ENCODE measurements at regions not wholly inside any gene's neighbourhood (a gene's known extent, or its start where the extent isn't known, plus 50 kb on each side); places are given as distances from the start of the nearest gene placed in this dataset.

DNA sequence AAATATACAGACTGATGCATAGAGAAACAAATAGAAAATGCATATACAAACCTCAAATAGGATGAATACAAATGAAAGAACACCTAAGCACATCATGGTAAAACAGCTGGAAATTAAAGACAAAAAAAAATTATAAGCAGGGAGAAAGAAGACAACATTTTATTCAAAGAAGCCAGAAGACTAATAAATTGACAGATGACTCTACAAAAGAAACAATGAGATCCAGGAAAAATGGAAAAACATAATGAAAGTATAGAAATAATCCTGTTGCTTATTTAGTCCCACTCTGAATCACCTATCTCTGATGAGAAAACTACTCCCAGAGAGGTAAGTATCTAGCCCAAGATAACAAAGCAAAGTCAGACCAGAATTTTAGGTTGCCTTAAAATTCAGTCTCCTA lies 143.4 kb downstream of the RBM43 start:
- Histone ChIP-seq H3K4ac (ENCODE audit: low read depth, low read length) (no peak overlapping the region), H4K20me1 (ENCODE audit: control insufficient read depth, insufficient read depth, insufficient read length) (no peaks in the 10 kb centered on the region), H3K4me1 (ENCODE audit: insufficient read depth, low read length) (no peaks in the 10 kb centered on the region; the same call in 1 of the 2 replicates), H2AK5ac (ENCODE audit: insufficient read length, low read length) (no peak overlapping the region), H2BK5ac (ENCODE audit: insufficient read length, low read length) (no peak overlapping the region), H3K27me3 (ENCODE audit: insufficient read depth, low read length) (no peaks in the 10 kb centered on the region), H3K79me1 (ENCODE audit: insufficient read depth, low read depth, low read length, poor library complexity, severe bottlenecking) (no peaks in the 10 kb centered on the region), H2AFZ (ENCODE audit: low read length) (no peak overlapping the region), H3K4me2 (ENCODE audit: insufficient read depth, insufficient read length, low read length) (no peak overlapping the region), H3K27ac (ENCODE audit: insufficient read length, low read depth, low read length) (no peak overlapping the region), H3K14ac (ENCODE audit: insufficient read depth, low read length) (no peak overlapping the region), H3K23me2 (ENCODE audit: insufficient read length, low read depth, low read length, poor library complexity, severe bottlenecking) (no peaks in the 10 kb centered on the region), H3K9me3 (ENCODE audit: control insufficient read depth, low read depth, low read length) (no peaks in the 10 kb centered on the region), H2BK12ac (ENCODE audit: insufficient read length, low read depth, low read length) (no peak overlapping the region), H3K9ac (ENCODE audit: extremely low read depth, insufficient read length, low read length) (no peak overlapping the region), H3K56ac (ENCODE audit: insufficient read length, low read depth, low read length) (no peak overlapping the region), H3K23ac (ENCODE audit: insufficient read length, low read depth, low read length) (no peak overlapping the region), H2BK20ac (ENCODE audit: low read depth, low read length, poor library complexity, severe bottlenecking) (no peak overlapping the region), H2BK15ac (ENCODE audit: low read depth, low read length) (no peak overlapping the region), H4K91ac (ENCODE audit: insufficient read length, low read depth, low read length) (no peak overlapping the region), H2BK120ac (ENCODE audit: low read depth, low read length, poor library complexity, severe bottlenecking) (no peak overlapping the region), H3K79me2 (ENCODE audit: insufficient read depth, low read length) (no peaks in the 10 kb centered on the region), H3T11ph (ENCODE audit: low read length) (no peak overlapping the region), H4K5ac (ENCODE audit: insufficient read length, low read depth, low read length) (no peak overlapping the region), H4K8ac (replicated peaks; ENCODE audit: insufficient read length, low read depth, low read length) (no peak overlapping the region), H3K18ac (ENCODE audit: insufficient read length, low read depth, low read length) (no peak overlapping the region)
- Mint-ChIP-seq H3K27me3 (ENCODE audit: low read depth) (no peaks in the 10 kb centered on the region), H3K9me3 (peaks cover 30 to 38% of the 10 kb centered on the region in 2 experiments), H3K36me3 (ENCODE audit: insufficient read depth in 1 of 3, low read depth in 3 of 3) (peaks cover 20 to 49% (median 24%) of the 10 kb centered on the region in 3 experiments), H3K4me3 (no peak overlapping the region), H3K27ac (no peak overlapping the region), H3K4me1 (peaks cover 13% of the 10 kb centered on the region in 2 experiments)
- TF ChIP-seq, protein P1, sequence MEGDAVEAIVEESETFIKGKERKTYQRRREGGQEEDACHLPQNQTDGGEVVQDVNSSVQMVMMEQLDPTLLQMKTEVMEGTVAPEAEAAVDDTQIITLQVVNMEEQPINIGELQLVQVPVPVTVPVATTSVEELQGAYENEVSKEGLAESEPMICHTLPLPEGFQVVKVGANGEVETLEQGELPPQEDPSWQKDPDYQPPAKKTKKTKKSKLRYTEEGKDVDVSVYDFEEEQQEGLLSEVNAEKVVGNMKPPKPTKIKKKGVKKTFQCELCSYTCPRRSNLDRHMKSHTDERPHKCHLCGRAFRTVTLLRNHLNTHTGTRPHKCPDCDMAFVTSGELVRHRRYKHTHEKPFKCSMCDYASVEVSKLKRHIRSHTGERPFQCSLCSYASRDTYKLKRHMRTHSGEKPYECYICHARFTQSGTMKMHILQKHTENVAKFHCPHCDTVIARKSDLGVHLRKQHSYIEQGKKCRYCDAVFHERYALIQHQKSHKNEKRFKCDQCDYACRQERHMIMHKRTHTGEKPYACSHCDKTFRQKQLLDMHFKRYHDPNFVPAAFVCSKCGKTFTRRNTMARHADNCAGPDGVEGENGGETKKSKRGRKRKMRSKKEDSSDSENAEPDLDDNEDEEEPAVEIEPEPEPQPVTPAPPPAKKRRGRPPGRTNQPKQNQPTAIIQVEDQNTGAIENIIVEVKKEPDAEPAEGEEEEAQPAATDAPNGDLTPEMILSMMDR (conservative IDR thresholded peaks at IDR 0.05), result no peak
- no peak for DNase-seq

Measured in H9 (cell line).